ENCODE measurements at regions not wholly inside any gene's neighbourhood (a gene's known extent, or its start where the extent isn't known, plus 50 kb on each side); places are given as distances from the start of the nearest gene placed in this dataset.
"Not testable (repeated sequence)": the region's sequence is repeated elsewhere in the genome, so short reads cannot be mapped to it uniquely, and the experiment has no call there.

GRCh38 chr4:112086036-112086434 lies 59.2 kb upstream of the FAM241A start:
- Histone ChIP-seq H3K27me3 (replicated peaks in 1 of 4; ENCODE audit: control extremely low read depth in 1 of 4, control insufficient read depth in 3 of 4, insufficient read depth in 4 of 4, low read length in 3 of 4) (no peaks in the 10 kb centered on the region), H3K4me3 (ENCODE audit: control extremely low read depth in 1 of 5, extremely low read depth in 1 of 5, insufficient read depth in 1 of 5, low read depth in 2 of 5, low read length in 4 of 5) (no peak overlapping the region), H3K9ac (ENCODE audit: low read length) (no peak overlapping the region), H3K27ac (ENCODE audit: low read length in 2 of 2) (no peak overlapping the region), H3K36me3 (replicated peaks in 1 of 2; ENCODE audit: control extremely low read depth in 1 of 2, control insufficient read depth in 1 of 2, extremely low read depth in 1 of 2, insufficient read depth in 2 of 2, low read length in 1 of 2) (no peaks in the 10 kb centered on the region), H2AFZ (ENCODE audit: insufficient read depth, low read depth, low read length, poor library complexity, severe bottlenecking) (no peak overlapping the region), H3K79me2 (ENCODE audit: control insufficient read depth, insufficient read depth, low read length) (no peaks in the 10 kb centered on the region), H4K20me1 (ENCODE audit: control insufficient read depth, insufficient read depth, low read length, poor library complexity, severe bottlenecking) (no peaks in the 10 kb centered on the region), H3K9me3 (ENCODE audit: control extremely low read depth in 1 of 3, control insufficient read depth in 2 of 3, insufficient read depth in 1 of 3, low read length in 2 of 3) (no peaks in the 10 kb centered on the region), H3K4me2 (replicated peaks; ENCODE audit: low read depth, low read length, poor library complexity, severe bottlenecking) (no peak overlapping the region), H3K4me1 (ENCODE audit: control insufficient read depth in 2 of 2, insufficient read depth in 2 of 2, low read length in 2 of 2) (no peaks in the 10 kb centered on the region)
- ATAC-seq (ENCODE audit: low read depth) (no peak), DNase-seq (no peak)
- no peaks in the 10 kb centered on the region for H3K9me3 Mint-ChIP-seq (ENCODE audit: insufficient read depth)
- ChIA-PET POLR2A (no interaction called here), CTCF (interaction anchor here (1.2 kb wide), 1 partner anchor 13 kb away, joined by 3 read pairs; no protein-coding TSS in a partner anchor)
- TF ChIP-seq EZH2 (IDR thresholded peaks at IDR 0.05; ENCODE audit: borderline replicate concordance, insufficient read depth, low read depth, low read length, poor library complexity, severe bottlenecking) (no peak), CTCF (IDR thresholded peaks at IDR 0.05) (no peak)
- H3K27me3 Mint-ChIP-seq, result peaks cover 4% of the 10 kb centered on the region
- intact Hi-C loops (cut with micrococcal nuclease), result no loop called here
- H3K4me3 Mint-ChIP-seq, result no peak overlapping the region
- H3K27ac Mint-ChIP-seq, result no peak overlapping the region
- no peaks in the 10 kb centered on the region for H3K4me1 Mint-ChIP-seq

- H3K27me3 Mint-ChIP-seq; H3K27me3 ChIP-seq (replicated peaks in 1 of 4; ENCODE audit: control extremely low read depth in 1 of 4, control insufficient read depth in 3 of 4, insufficient read depth in 4 of 4, low read length in 3 of 4); DNase-seq; H4K20me1 ChIP-seq (ENCODE audit: control insufficient read depth, insufficient read depth, low read length, poor library complexity, severe bottlenecking); H3K4me3 Mint-ChIP-seq; H3K79me2 ChIP-seq (ENCODE audit: control insufficient read depth, insufficient read depth, low read length); H3K9me3 Mint-ChIP-seq (ENCODE audit: insufficient read depth); intact Hi-C loops (cut with micrococcal nuclease); H3K4me2 ChIP-seq (replicated peaks; ENCODE audit: low read depth, low read length, poor library complexity, severe bottlenecking); H3K36me3 ChIP-seq (replicated peaks in 1 of 2; ENCODE audit: control extremely low read depth in 1 of 2, control insufficient read depth in 1 of 2, extremely low read depth in 1 of 2, insufficient read depth in 2 of 2, low read length in 1 of 2); H3K9me3 ChIP-seq (ENCODE audit: control extremely low read depth in 1 of 3, control insufficient read depth in 2 of 3, insufficient read depth in 1 of 3, low read length in 2 of 3); H3K4me1 Mint-ChIP-seq; ATAC-seq (ENCODE audit: low read depth); H3K27ac ChIP-seq (ENCODE audit: low read length in 2 of 2); H2AFZ ChIP-seq (ENCODE audit: insufficient read depth, low read depth, low read length, poor library complexity, severe bottlenecking); H3K9ac ChIP-seq (ENCODE audit: low read length); H3K27ac Mint-ChIP-seq; H3K4me1 ChIP-seq (ENCODE audit: control insufficient read depth in 2 of 2, insufficient read depth in 2 of 2, low read length in 2 of 2); POLR2A ChIA-PET; H3K4me3 ChIP-seq (ENCODE audit: control extremely low read depth in 1 of 5, extremely low read depth in 1 of 5, insufficient read depth in 1 of 5, low read depth in 2 of 5, low read length in 4 of 5): not testable (repeated sequence)
- CTCF ChIA-PET, result interaction anchor here (1.2 kb wide), 1 partner anchor 12 kb away, joined by 3 read pairs; no protein-coding TSS in a partner anchor
- WGBS (ENCODE audit: insufficient coverage), result 92% methylated on average over 15 of the region's 17 CpGs
Observed at GRCh38 chr4:112086661-112087060, 58.6 kb upstream of the FAM241A start.

GRCh38 chr4:112092330-112092729 lies 52.9 kb upstream of the FAM241A start:
- H3K27me3 Mint-ChIP-seq; H3K27me3 ChIP-seq (replicated peaks in 1 of 4; ENCODE audit: control extremely low read depth in 1 of 4, control insufficient read depth in 3 of 4, insufficient read depth in 4 of 4, low read length in 3 of 4); H3K79me2 ChIP-seq (ENCODE audit: control insufficient read depth, insufficient read depth, low read length); H3K4me3 Mint-ChIP-seq; H3K9me3 ChIP-seq (ENCODE audit: control extremely low read depth in 1 of 3, control insufficient read depth in 2 of 3, insufficient read depth in 1 of 3, low read length in 2 of 3); ATAC-seq (ENCODE audit: low read depth); DNase-seq; intact Hi-C loops (cut with micrococcal nuclease); H3K4me1 ChIP-seq (ENCODE audit: control insufficient read depth in 2 of 2, insufficient read depth in 2 of 2, low read length in 2 of 2); H3K9ac ChIP-seq (ENCODE audit: low read length); H3K36me3 ChIP-seq (replicated peaks in 1 of 2; ENCODE audit: control extremely low read depth in 1 of 2, control insufficient read depth in 1 of 2, extremely low read depth in 1 of 2, insufficient read depth in 2 of 2, low read length in 1 of 2); H3K9me3 Mint-ChIP-seq (ENCODE audit: insufficient read depth); POLR2A ChIA-PET; H4K20me1 ChIP-seq (ENCODE audit: control insufficient read depth, insufficient read depth, low read length, poor library complexity, severe bottlenecking); H3K4me2 ChIP-seq (replicated peaks; ENCODE audit: low read depth, low read length, poor library complexity, severe bottlenecking); H3K27ac ChIP-seq (ENCODE audit: low read length in 2 of 2); H3K4me1 Mint-ChIP-seq; H2AFZ ChIP-seq (ENCODE audit: insufficient read depth, low read depth, low read length, poor library complexity, severe bottlenecking); H3K4me3 ChIP-seq (ENCODE audit: control extremely low read depth in 1 of 5, extremely low read depth in 1 of 5, insufficient read depth in 1 of 5, low read depth in 2 of 5, low read length in 4 of 5); CTCF ChIA-PET; H3K27ac Mint-ChIP-seq: not testable (repeated sequence)
- WGBS (ENCODE audit: insufficient coverage), result no CpG with 5 or more reads among the region's 2 CpGs

All from B cell (primary cell).